OCI-LY7 (cell line): ENCODE measurements at regions not wholly inside any gene's neighbourhood (a gene's known extent, or its start where the extent isn't known, plus 50 kb on each side); places are given as distances from the start of the nearest gene placed in this dataset.

Source experiments
- BruUV-seq: library from RNA; stranded (reverse); fragments of 400-500 nt; replicated peaks from 2 replicates; lab custom pipeline; 2021; lab: Mats Ljungman, UMichigan
- CTCF ChIA-PET: fragments of 300-600 bp; sonication (Branson Sonifier 250); formaldehyde crosslinking; loops from one replicate; lab custom pipeline; 2022; ENCODE audit warnings: antibody characterized with exemption; ENCODE audit not compliant: unreplicated experiment; lab: Charles Lee
- POLR2A ChIA-PET: fragments of 300-600 bp; sonication (Branson Sonifier 250); formaldehyde crosslinking; loops from one replicate; lab custom pipeline; 2022; ENCODE audit warnings: antibody characterized with exemption; lab: Charles Lee
- DNase-seq: peaks from one replicate; pipeline ENCODE4 v3.0.0-alpha.2; 2015; ENCODE audit warnings: low spot score
- H2AFZ ChIP-seq: fragments of 200-600 bp; sonication (generic), shearing (Covaris generic); 2 replicates; pipeline ENCODE4 v1.6.1; 2014; ENCODE audit warnings: mild to moderate bottlenecking, antibody characterized with exemption, low read length, moderate library complexity
- H3K27ac ChIP-seq: fragments of 200-600 bp; sonication (generic); 2 replicates; pipeline ENCODE4 v1.5.1; 2014; ENCODE audit warnings: mixed run types, low read depth, mild to moderate bottlenecking, moderate library complexity, low read length, inconsistent platforms; ENCODE audit not compliant: poor library complexity, severe bottlenecking
- H3K36me3 ChIP-seq: fragments of 200-600 bp; sonication (generic); 2 replicates; pipeline ENCODE4 v1.6.1; 2014; ENCODE audit warnings: mild to moderate bottlenecking, antibody characterized with exemption, low read length, moderate library complexity, mixed read lengths; ENCODE audit not compliant: insufficient read depth
- H3K4me1 ChIP-seq: fragments of 200-600 bp; sonication (generic); 2 replicates; pipeline ENCODE4 v1.5.1; 2014; ENCODE audit warnings: mild to moderate bottlenecking, low read length; ENCODE audit not compliant: insufficient read depth, poor library complexity, severe bottlenecking
- H3K4me2 ChIP-seq: fragments of 200-600 bp; sonication (generic); 2 replicates; pipeline ENCODE4 v1.6.1; 2014; ENCODE audit warnings: mild to moderate bottlenecking, low read length
- H3K4me3 ChIP-seq: fragments of 200-600 bp; sonication (generic); 2 replicates; pipeline ENCODE4 v1.5.1; 2014; ENCODE audit warnings: mild to moderate bottlenecking, low read depth, low read length; ENCODE audit not compliant: poor library complexity, severe bottlenecking
- H3K79me2 ChIP-seq: fragments of 200-600 bp; sonication (generic); 2 replicates; pipeline ENCODE4 v1.6.1; 2016; ENCODE audit warnings: low read depth, mild to moderate bottlenecking, low read length, moderate library complexity, mixed read lengths; ENCODE audit not compliant: insufficient read depth
- H3K9me2 ChIP-seq: fragments of 200-600 bp; sonication (generic); 2 replicates; pipeline ENCODE4 v1.6.1; 2016; ENCODE audit warnings: mild to moderate bottlenecking, low read length, mixed read lengths; ENCODE audit not compliant: insufficient read depth
- H3K9me3 ChIP-seq: fragments of 200-600 bp; sonication (generic); 2 replicates; pipeline ENCODE4 v1.6.1; 2014; ENCODE audit warnings: mild to moderate bottlenecking, mixed run types, low read length, mixed read lengths
- H4K20me1 ChIP-seq: fragments of 200-600 bp; sonication (generic); 2 replicates; pipeline ENCODE4 v1.6.1; 2014; ENCODE audit warnings: mild to moderate bottlenecking, antibody characterized with exemption, low read length, moderate library complexity, mixed read lengths; ENCODE audit not compliant: insufficient read depth
- CTCF ChIP-seq: fragments of 200-600 bp; sonication (generic); conservative IDR thresholded peaks from 2 replicates; pipeline ENCODE4 v1.5.1; 2014; ENCODE audit warnings: mild to moderate bottlenecking, antibody characterized with exemption, low read length, moderate library complexity, mixed read lengths
- EZH2phosphoT487 ChIP-seq: fragments of 200-600 bp; sonication (generic); IDR thresholded peaks from 2 replicates; pipeline ENCODE4 v1.6.1; 2018; ENCODE audit warnings: low read depth, borderline replicate concordance, mild to moderate bottlenecking, mixed run types, antibody characterized with exemption, low read length, moderate library complexity, mixed read lengths
- intact Hi-C: fragments of 100-400 bp; cut with micrococcal nuclease; formaldehyde crosslinking; loops from one replicate; pipeline ENCODE4 v1.10.0; 2022; ENCODE audit not compliant: unreplicated experiment

GRCh38 chr18:66993492-66993891, 389.6 kb upstream of the CDH19 start:
- Histone ChIP-seq H3K79me2 (no peaks in the 10 kb centered on the region), H3K4me3 (no peak overlapping the region), H2AFZ (no peak overlapping the region), H3K4me2 (no peak overlapping the region), H3K27ac (no peak overlapping the region), H4K20me1 (no peaks in the 10 kb centered on the region), H3K4me1 (no peaks in the 10 kb centered on the region), H3K9me3 (no peaks in the 10 kb centered on the region), H3K36me3 (no peaks in the 10 kb centered on the region), H3K9me2 (no peaks in the 10 kb centered on the region)
- ChIA-PET POLR2A (no interaction called here), CTCF (no interaction called here)
- intact Hi-C loops = no loop called here
- DNase-seq = no peak
- BruUV-seq = no TSS peak
- TF ChIP-seq CTCF (no peak), EZH2phosphoT487 (no peak)

DNA sequence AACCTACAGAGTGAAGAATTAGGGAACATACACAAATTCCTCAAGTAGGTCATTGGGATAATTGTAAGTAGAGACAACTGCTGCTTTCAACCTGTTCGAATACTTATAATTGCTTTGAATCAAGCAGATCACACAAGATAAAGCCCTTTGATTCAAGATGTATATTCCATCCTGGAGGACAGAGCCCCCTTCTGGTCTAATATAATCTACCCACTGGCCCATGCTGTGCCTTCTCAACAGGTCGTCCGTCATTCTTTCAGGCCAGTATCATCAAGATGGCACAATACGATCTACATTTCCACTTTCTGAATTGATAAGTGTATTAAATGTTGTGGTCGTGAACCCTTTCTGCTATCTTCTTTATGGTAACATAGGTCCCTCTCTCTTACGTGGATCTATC, 387.0 kb upstream of the CDH19 start:
- Histone ChIP-seq H3K4me3 (no peak overlapping the region), H4K20me1 (no peaks in the 10 kb centered on the region), H3K36me3 (no peaks in the 10 kb centered on the region), H3K9me2 (no peaks in the 10 kb centered on the region), H3K9me3 (no peaks in the 10 kb centered on the region), H3K4me1 (no peaks in the 10 kb centered on the region), H3K4me2 (no peak overlapping the region), H2AFZ (no peak overlapping the region), H3K27ac (no peak overlapping the region), H3K79me2 (no peaks in the 10 kb centered on the region)
- no peak for TF ChIP-seq EZH2phosphoT487
- TF ChIP-seq CTCF = no peak
- no TSS peak for BruUV-seq
- DNase-seq = no peak
- ChIA-PET POLR2A (no interaction called here), CTCF (no interaction called here)
- intact Hi-C loops = no loop called here

- no peak for DNase-seq
- Histone ChIP-seq H3K9me3 (no peaks in the 10 kb centered on the region), H3K4me1 (no peaks in the 10 kb centered on the region), H3K36me3 (no peaks in the 10 kb centered on the region), H2AFZ (no peak overlapping the region), H3K4me3 (no peak overlapping the region), H3K79me2 (no peaks in the 10 kb centered on the region), H3K9me2 (no peaks in the 10 kb centered on the region), H3K27ac (no peak overlapping the region), H4K20me1 (no peaks in the 10 kb centered on the region), H3K4me2 (no peak overlapping the region)
- CTCF ChIA-PET = no interaction called here
- intact Hi-C loops = no loop called here
- BruUV-seq = no TSS peak
- POLR2A ChIA-PET = interaction anchor here (0.9 kb wide), 1 partner anchor 8 kb away, joined by 3 read pairs; no protein-coding TSS in a partner anchor
- no peak for TF ChIP-seq EZH2phosphoT487
- no peak for TF ChIP-seq CTCF
Measured at GRCh38 chr18:66979009-66979408, 375.1 kb upstream of the CDH19 start.
